ENCODE measurements at regions not wholly inside any gene's neighbourhood (a gene's known extent, or its start where the extent isn't known, plus 50 kb on each side); places are given as distances from the start of the nearest gene placed in this dataset.

DNA sequence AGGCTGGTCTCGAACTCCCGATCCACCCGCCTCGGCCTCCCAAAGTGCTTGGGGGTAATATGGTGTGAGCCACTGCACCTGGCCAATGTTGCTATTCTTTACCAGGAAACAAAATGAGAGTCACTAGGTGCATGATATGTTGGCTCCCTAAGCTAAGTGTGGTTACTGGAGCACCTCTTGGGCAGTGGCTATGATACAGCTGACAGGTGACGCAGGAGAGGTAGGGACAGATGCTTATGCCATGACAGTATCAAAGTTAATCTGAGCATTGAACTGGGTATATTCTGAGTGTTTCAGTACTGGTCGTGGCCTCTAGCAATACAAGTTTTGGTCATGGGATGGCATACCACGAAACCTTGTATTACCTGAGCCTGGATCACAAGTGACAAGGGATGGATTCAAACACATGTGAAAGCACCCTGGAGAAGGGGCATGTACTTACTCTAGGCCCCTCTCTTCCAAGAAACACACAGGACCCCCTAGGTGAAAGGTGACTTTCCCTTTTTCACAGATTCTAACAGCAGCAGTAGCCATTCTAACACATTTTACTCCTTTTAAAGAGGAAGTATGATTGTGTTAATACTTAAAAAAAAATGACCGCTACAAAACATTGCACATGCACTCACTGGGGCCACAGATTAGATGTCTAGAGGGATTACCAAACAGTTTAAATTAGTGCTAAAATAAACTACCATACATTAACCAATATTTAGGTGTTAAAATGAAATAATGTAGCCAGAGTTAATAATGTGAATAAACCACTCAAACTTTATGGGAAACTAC is 467.3 kb downstream of the SHQ1 start:
- FAIRE-seq = no peak
- DNase-seq (ENCODE audit: low spot score) = no peak

DNA sequence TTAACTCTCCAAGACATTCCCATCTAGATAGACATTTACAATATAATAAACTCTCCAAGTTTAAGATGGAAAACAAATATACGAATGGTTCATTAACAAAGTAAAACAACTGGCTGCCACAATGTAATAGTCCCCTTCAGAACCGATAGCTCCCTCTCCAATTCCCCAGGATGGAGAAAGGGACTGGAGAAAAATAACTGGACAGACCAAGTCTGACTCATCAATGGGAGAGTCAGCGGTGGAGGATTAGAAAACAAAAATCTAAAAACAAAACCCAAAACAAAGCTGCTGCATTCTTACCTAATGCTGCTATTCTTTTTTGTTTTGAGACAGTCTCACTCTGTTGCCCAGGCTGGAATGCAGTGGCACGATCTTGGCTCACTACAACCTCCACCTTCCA is 468.1 kb downstream of the SHQ1 start:
- FAIRE-seq = no peak
- DNase-seq (ENCODE audit: low spot score) = no peak

DNA sequence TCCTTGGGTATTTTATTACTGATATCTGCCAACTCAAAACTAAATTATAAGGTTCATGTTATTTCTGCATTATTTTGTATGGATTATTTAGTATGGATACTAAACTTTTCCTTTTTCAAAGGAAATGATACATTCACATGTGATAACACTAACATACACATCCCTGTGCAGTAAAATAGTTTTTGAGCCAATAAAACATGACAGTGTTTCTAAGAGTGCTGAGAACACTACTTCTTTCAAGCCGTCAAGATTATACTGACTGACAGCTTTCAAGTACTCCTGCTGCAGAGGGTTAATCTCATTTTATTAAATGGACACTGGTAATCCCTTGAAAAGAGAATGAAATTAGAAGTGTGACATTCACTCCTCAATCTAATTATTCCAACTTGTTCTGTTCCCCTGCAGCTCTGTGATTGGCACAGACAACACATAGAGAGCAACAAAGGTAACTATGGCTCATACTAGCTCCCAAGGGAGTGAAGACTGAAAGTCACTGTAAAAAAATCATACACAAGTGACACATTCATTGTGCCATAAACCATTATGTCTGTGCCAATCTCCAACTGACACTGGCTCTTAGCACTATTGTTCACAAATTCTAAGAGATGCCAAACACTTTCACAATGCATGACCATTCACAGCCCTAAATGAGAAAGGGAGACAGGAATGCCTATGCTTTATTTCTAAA is 468.6 kb downstream of the SHQ1 start:
- FAIRE-seq (no peak), DNase-seq (ENCODE audit: low spot score) (no peak)

DNA sequence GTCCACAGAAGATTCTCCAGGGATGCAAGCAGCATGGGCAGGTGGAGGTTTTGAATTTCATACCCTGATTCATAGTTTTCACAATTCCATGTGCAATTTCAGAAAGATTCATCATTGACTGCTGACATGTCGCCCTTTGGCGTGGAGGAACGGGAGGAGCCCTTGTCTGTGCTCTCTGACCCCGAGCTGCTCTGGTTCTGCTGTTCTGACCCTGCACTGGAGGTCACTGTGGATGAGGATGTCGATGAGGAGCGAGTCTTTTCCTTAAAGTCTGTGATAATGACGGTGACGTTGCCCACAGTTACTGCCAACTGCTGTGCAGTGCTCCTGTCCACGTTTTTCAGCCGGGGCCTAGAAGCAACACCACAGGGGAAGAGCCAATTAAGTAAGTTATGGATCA is 470.0 kb downstream of the SHQ1 start:
- FAIRE-seq (no peak), DNase-seq (ENCODE audit: low spot score) (no peak)

DNA sequence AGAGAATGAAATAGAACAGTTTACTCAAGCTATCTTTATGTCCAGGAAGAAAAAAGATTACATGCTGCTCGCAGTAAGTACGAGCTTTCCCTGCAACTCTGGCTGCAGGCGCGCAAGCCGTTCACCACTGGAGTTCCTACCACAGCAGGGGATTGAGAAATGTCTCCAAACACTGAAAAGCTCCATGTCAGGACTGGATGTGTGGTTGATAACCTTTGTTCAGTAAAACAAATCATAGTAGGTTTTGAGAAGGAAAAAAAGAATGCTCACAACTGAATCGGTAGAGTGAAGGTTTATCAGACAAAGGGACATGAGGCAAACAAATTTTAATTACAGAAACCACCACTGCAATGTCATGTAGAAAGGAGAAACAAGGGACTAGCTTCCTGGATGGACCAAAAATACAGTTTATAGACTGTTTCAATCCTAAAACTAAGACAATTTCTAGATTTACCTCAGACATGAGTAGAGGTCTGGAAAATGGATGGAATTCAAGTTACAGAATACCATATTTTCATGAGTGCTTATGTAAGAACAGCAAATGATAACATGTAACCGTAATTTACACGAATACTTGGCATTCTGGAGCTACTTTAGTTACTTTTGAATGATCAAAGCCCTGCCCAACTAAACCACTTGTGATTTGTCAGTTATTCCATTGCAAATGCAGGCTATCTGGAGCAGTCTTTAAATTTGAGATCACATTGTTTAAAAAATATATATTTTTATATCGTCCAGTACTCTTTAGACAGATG is 471.1 kb downstream of the SHQ1 start:
- no peak for DNase-seq (ENCODE audit: low spot score)
- no peak for FAIRE-seq

DNA sequence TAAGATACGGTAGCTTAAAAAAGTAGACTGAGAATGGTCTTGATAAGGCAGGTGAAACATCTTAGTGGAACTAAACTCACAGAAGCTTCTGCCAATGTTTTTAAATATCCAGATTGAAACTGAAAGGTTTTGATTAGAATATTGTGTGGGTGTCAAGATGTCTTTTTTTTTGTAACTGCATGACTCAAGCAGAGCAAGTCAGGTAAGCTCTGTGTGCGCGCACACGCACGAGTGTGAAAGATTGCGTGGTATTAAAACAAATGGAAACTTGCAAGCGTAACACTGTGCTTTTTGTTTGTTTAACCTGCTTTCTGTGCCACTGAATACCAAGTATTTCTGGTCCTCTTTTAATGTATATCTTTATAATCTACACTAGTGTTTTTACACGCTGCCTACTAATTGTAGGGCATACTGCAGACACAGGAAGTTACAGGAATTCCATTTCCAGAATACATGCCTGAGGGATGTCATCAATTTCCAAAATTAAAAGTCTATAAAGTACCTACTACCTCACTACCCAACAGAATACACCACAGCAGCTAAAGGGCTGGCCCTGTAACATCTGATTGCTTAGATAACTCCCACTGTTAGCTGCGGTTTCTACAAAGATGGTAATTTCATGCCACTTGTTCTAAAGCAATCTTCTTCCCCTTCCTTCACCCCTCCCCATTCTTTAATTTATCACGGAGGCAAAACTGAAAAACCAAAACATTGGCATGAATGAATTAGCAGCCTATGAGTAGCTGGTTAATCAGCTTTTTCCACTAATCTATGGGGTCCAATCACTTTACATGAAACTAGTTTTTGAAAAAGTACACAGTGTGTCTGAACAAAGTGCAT is 472.8 kb downstream of the SHQ1 start:
- FAIRE-seq (no peak), DNase-seq (ENCODE audit: low spot score) (no peak)

DNA sequence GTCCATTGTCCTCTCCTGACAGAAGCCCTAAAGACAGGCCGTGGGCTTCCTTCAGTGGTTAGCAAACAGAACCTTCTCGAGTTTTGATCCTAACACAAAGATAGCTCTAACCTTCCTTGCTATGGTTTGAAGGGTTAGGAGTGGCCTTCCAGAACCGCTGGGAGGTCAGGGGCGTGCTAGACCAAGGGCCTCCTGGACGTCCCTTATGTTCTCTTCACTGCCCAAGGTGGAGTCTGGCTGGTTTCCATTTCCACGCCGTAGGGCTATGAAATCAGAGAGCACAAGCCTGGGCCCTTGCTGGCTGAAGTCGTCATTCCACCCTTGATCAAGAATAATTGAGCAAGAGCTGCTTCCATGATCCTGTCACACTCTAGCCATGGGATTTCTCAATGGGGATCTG is 475.1 kb downstream of the SHQ1 start:
- FAIRE-seq (no peak), DNase-seq (ENCODE audit: low spot score) (no peak)

DNA sequence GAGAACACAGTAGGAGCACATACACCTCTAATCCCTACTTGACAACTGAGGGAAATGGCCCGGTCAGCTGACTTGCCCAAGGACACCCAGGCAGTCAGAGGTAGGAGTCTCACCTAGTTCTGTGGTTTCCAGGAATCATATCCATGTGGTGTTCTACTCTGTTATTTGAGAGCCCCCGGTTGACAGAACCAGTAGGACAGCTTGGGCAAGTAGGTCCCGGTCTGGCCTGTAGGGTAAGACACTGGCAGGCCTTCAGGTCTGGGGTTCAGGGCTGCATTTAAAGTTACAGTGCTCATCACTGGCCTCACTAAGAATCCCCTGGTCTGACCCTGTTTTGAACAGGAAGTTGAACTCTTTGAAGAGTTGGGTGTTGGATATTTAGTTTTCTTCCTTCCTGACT is 476.1 kb downstream of the SHQ1 start:
- FAIRE-seq (no peak), DNase-seq (ENCODE audit: low spot score) (no peak)

DNA sequence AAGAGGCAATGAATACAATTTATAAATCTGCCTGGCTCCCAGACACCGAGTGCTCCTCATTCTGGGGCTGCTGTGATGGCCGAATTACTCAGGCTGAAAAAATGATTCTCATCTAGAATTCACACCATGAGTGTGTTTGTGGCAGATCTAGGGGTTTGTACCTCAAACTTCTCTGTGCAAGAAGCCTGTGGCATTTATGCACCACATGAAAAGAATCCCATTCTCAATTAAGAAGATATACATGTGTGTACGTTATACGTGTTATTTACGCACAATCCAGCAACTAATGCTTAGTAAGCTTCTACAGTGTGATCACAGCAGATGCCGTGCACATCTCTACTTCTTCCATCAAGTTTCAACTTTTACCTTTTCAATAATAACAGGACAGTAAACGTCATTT is 476.8 kb downstream of the SHQ1 start:
- DNase-seq (ENCODE audit: low spot score) (no peak), FAIRE-seq (no peak)

DNA sequence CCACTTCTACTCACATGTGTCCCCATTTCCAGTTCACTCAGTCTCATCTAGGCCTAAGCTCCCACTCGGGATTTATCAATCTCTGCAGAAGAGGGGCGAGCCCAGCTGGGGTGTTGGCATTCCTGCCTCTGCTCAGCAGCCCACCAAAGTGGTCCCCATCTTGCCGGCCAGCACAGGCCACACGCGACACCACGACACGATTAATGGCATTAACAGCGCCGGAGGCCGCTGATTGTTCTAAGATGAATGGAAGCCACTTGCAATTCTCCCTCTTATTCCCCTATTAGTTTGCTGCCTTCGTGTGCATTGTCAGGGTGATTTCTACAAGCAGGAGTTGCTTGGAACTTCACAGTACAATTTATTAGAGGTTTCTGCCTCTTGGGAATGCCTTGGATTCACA is 477.3 kb downstream of the SHQ1 start:
- no peak for FAIRE-seq
- no peak for DNase-seq (ENCODE audit: low spot score)

DNA sequence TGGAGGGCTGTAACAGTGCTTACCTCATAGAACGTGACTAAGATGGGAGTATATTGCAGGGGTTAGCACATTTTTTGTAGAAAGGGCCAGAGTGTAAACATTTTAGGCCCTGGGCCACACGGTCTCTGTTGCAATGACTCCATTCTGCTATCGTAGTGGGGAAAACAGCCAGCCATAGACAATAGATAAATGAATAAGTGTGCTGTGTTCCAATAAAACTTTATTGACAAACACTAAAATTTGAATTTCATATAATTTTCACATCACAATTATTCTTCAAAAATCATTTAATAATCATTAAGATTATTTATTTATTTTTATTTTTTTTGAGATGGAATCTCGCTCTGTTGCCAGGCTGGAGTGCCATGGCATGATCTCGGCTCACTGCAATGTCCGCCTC is 478.6 kb downstream of the SHQ1 start:
- FAIRE-seq (no peak), DNase-seq (ENCODE audit: low spot score) (no peak)

DNA sequence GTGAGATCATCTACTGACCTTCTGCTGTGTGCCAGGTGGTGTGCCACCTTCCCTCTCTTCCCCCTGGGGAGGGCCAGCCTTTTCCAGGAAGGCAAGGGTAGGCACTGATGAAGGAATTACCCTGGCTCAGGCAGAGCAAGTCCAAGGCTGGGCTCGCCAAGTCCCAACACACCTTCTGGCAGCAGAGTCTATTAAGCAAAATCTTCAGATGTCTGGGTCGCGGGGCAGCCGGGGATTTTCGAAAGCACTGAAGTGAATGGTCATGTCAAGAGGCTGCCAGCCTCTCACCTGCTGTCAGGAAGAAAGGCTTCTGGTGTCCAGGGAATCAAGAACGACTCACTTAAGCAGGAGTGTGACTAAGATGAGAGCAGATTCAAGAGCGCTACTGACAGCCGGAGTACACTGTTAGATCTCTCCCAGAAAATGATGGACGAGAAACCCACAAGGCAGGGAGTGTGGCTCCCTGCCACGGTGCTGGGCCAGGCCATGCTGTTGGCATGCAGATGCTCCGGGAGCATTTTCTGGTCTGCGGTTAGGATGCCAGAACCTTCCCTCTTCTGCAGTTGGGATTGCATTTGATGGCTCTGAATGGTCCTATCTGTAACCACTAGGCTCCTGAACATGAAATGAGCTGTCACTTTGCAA is 479.8 kb downstream of the SHQ1 start:
- DNase-seq (ENCODE audit: low spot score) (peak; percentile 4), FAIRE-seq (no peak)

DNA sequence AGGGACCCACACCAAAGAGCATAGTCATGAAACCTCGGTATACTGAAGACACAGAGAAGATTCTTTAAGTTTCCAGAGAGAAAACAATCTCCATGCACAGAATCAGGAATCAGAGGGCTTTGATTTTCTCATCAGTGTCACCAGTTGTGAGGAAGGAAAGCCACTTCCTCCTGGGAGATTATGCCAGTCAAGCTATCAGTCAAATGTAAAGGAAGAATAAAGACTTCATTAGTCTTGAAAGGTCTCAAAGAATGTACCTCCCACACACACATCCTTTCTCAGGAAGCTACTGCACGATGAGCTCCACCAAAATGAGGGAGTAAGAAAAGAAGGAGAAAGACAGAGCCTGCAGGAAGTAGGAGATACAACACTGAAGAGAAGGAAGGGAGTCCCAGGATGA is 486.3 kb downstream of the SHQ1 start:
- DNase-seq (ENCODE audit: low spot score) (no peak), FAIRE-seq (no peak)

DNA sequence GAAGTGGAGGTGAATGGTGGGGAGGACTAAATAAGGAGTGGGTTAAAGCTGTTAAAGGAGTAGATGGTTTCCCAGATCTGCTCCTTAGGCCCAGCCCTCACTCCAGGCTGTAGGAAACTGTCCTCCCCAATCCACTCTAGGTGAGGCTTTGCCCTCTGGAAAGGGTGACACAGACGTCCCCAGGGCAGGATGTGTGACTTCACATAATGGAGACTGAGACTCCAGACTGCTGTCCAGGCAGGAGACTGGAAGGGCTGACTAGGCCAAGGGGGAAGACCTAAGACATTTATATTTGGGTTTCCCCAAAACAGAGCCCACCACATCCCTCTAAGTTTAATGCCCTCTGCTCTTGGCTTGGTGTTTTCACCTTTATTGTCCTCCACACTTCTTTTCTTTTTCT is 488.5 kb downstream of the SHQ1 start:
- FAIRE-seq (no peak), DNase-seq (ENCODE audit: low spot score) (no peak)

DNA sequence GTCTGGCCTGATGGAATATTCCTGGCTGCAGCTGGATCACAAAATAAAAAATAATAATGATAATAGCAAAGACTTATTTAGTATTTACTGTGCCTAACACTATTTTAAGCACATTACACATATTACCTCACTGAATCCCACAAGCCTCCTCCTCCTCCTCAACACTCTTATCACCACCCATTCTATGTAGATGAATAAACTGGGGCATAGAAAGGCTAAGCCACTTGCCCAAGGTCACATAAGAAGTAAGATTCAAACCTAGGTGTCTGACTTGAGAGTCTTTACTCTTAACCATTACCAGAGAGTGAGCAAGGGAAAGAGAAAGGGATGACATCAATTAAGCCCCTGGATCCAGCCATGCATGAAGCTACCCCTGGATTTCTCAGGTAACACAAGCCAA is 493.1 kb downstream of the SHQ1 start:
- no peak for FAIRE-seq
- no peak for DNase-seq (ENCODE audit: low spot score)

DNA sequence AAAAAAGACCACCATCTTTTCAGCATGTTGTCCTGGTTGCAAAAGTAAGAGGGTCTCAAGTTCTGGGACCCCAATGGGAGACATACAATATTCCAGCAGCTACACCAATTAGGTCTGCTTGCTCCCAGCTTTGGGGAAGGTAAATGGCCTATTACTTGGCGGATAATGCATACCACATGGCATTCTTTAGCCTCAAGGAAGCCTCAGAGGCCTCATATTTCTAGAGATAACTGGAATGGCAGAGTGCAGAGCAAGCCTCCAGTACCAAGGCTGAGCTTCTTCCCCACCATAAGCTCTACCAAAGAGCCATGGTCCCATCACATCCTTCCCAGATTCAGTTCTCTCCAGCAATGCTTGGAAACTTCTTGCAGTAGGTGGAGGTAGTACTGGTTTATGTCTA is 493.8 kb downstream of the SHQ1 start:
- DNase-seq (ENCODE audit: low spot score) (no peak), FAIRE-seq (no peak)

DNA sequence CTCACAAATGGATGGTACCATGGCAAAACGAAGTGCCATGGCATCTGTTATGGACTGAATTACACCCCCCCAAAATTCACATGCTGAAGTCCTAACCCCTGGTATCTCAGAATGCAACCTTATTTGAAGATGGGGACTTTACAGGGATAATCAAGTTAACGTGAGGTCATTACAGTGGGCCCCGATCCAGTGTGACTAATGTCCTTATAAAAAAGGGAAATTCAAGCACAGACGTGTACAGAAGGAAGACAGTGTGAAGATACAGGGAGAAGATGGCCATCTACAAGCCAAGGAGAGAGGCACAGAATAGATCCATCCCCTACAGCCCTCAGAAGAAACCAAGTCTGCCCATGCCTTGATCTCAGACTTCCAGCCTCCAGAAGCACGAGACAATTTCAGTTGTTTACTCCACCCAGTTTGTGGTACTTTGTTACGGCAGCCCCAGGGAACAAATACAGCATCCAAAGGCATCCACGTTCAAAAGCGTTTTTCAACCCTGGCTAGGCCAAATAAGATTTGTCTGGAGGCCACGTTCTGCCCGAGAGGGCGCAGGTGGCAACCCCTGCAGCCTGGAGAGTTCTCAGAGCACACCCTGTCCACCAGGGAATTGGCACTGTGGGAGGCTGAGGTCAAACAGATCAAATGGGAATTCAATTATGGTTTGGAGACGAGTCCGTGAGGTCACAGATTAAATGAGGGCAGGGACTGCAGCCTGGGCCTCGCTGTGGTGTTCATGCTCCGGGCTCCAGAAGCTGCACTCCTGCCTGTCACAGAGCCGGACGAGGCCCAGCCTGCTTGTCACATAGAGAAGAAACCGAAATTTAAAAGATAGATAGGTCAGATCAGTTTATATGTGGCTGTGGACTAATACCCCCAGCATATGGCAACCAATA is 494.8 kb downstream of the SHQ1 start:
- DNase-seq (ENCODE audit: low spot score) (no peak), FAIRE-seq (no peak)

DNA sequence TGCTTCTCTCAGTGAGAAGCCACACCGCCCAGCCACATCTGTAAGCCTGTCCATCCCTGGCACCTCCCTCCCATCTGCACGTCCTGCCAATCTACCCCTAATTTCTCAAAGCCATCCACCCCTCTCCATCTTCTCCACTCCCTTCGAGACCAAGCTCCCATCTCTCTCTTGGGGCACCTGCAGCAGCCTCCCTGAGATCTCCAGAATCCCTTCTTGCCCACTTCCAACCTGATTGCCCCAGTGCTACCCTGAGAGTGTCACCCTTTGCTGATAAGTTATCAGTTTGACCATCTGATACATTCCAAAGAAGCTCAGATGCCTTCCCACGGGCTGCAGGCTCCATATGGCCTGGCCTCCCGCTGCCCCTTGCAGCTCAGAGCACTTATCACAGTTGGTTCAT is 496.1 kb downstream of the SHQ1 start:
- FAIRE-seq = no peak
- DNase-seq (ENCODE audit: low spot score) = no peak

DNA sequence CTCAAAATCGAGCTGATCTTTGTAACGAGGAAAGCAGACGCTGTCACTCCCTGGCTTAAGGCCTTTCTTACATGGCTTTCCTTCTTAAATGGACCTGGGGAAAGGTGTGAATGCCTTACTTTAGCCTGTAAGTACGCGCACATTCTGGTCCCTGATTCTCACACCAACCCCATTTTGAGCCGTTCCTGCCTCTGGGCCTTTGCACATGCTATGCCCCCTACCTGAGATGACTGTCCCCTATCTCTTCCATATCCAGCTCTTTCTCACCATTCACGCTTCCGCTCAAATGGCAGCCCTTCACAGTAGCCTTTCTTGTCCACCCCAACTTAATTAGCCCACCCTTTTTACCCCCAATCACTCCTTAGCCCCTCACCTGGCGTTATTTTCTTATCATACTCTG is 496.7 kb downstream of the SHQ1 start:
- no peak for FAIRE-seq
- no peak for DNase-seq (ENCODE audit: low spot score)
